ENCODE measurements at regions not wholly inside any gene's neighbourhood (a gene's known extent, or its start where the extent isn't known, plus 50 kb on each side); places are given as distances from the start of the nearest gene placed in this dataset.
A peak's percentile ranks its signal among the peaks of the same experiment; 100 is the strongest.

GRCh38 chr21:24046829-24047443, 1560.3 kb downstream of the MRPL39 start (continued):
- TF ChIP-seq ZNF462 (CRISPR knock-in tag; IDR thresholded peaks at IDR 0.05) (no peak), EZH2phosphoT487 (IDR thresholded peaks at IDR 0.05; ENCODE audit: unreplicated experiment) (no peak), NANOG (IDR thresholded peaks at IDR 0.05; ENCODE audit: borderline replicate concordance) (no peak), ETS1 (IDR thresholded peaks at IDR 0.05) (no peak), POLR2AphosphoS5 (IDR thresholded peaks at IDR 0.05; ENCODE audit: low read depth) (no peak)

- H3K4me1 Mint-ChIP-seq = no peaks in the 10 kb centered on the region
- peaks cover 68% of the 10 kb centered on the region for H3K9me3 Mint-ChIP-seq
- no peaks in the 10 kb centered on the region for H3K79me2 ChIP-seq (replicated peaks; ENCODE audit: insufficient read depth)
- H3F3A ChIP-seq (replicated peaks; ENCODE audit: low read depth) = no peaks in the 10 kb centered on the region
- no peaks in the 10 kb centered on the region for H3K4me1 ChIP-seq (ENCODE audit: insufficient read depth)
- no peak overlapping the region for H3K4me3 ChIP-seq
- H4K20me1 ChIP-seq (replicated peaks; ENCODE audit: insufficient read depth) = no peaks in the 10 kb centered on the region
- H3K9me2 ChIP-seq (ENCODE audit: insufficient read depth) = no peaks in the 10 kb centered on the region
- no peaks in the 10 kb centered on the region for H3K27me3 ChIP-seq (ENCODE audit: insufficient read depth)
- H3K36me3 ChIP-seq (ENCODE audit: insufficient read depth) = no peaks in the 10 kb centered on the region
- no peak overlapping the region for H2AFZ ChIP-seq
- no peak overlapping the region for H3K27ac Mint-ChIP-seq
- ATAC-seq (no peak), DNase-seq (ENCODE audit: low spot score) (peak; percentile 13)
- peaks cover 6% of the 10 kb centered on the region; the same call in 1 of the 3 replicates for H3K36me3 Mint-ChIP-seq (ENCODE audit: low read depth)
- H3K4me2 ChIP-seq = no peak overlapping the region
- H3K27ac ChIP-seq (ENCODE audit: low read depth) = no peak overlapping the region
- H3K27me3 Mint-ChIP-seq (ENCODE audit: insufficient read depth, low read depth, poor library complexity) = peaks cover under 1% of the 10 kb centered on the region
- H3K4me3 Mint-ChIP-seq = no peak overlapping the region
- no peak for TF ChIP-seq EZH2 (IDR thresholded peaks at IDR 0.05; ENCODE audit: low read depth, unreplicated experiment)
- TF ChIP-seq STAT1 (IDR thresholded peaks at IDR 0.05; ENCODE audit: unreplicated experiment) = no peak
- no peak for TF ChIP-seq POLR2AphosphoS5 (IDR thresholded peaks at IDR 0.05; ENCODE audit: low read depth)
- peak; percentile 29 to 51; a peak in 3 of 4 replicates for TF ChIP-seq CTCF (conservative IDR thresholded peaks at IDR 0.05; ENCODE audit: low read depth in 2 of 2)
Observed at GRCh38 chr21:24045775-24046215, 1561.5 kb downstream of the MRPL39 start.

Measured in GM23338 (cell line).